Lung microvascular endothelial cell (primary cell): ENCODE measurements at regions not wholly inside any gene's neighbourhood (a gene's known extent, or its start where the extent isn't known, plus 50 kb on each side); places are given as distances from the start of the nearest gene placed in this dataset.

Experiments
- DNase-seq, 2 donors: peaks; one replicate each; pipeline versions ENCODE4 v3.0.0 to v3.0.0-alpha.2; 2010; ENCODE audit warnings: low read depth in 2 of 2

DNA sequence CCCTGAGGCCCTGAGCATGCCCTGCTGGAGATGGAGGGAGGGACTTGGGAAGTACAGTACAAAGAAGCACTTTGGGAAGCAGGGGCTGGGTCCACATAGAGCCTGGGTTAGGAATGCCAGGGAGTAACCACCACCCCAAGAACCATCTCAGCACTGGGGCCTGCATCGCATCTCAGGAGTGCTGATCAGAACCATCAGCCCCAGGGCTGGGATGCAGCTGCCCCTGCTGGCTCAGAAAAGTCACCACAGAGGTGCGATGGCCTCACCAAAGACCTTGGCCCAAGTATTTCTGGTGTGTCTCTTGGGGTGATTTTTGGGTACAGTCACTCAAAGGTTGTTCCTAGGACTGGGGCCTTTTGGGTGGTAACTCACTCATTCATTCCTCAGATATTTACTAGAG, 236.8 kb upstream of the MVB12B start:
- no peak for DNase-seq

DNA sequence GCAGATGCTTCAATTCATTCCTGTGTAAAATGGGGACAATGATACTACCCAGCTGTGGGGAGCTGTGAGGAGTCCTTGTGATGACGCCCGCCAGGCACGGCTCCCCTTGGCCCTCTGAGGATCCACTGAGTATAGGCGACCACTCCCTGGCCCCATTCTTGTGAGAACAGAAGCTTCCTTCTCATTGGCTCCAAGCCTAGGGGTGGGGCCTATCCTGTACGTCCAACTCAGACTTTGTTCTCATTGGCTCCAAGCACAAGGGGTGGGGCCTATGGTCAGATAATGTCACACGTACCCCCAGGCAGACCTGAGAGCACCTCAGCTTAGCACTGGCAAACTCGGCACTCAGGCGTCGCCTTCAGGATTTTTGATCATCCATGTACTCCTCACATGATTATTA, 232.9 kb upstream of the MVB12B start:
- DNase-seq: no peak

DNA sequence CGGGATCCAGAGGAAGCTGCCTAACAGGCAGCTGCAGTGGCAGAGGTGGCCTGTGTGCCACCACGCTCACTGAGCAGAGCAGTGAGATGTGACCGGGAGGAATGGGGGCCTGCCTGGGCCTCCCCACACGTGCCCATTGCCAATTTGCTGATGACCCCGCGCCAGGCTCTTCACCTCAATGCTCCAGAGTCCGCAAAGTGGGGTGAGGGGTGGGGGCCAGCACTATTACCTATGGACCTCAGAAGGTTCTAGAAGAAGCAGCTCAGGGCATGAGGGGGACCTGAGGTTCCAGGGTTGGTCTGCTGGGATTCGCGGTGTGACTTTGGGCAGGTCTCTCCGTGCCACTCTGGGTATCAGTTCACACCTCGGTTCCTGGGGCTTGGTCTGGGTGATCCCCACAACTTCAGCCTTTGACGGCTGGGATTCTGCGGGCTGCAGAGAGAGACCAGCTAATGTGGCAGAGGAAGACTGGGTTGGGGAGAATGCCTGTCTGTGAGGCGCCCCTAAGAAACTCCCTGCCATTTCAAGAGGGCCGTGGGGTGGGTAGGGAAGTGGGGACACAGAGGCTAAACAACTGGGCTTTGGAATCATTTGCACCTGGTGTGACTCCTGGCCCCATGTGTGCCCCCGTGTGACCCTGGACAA, 231.0 kb upstream of the MVB12B start:
- no peak for DNase-seq

DNA sequence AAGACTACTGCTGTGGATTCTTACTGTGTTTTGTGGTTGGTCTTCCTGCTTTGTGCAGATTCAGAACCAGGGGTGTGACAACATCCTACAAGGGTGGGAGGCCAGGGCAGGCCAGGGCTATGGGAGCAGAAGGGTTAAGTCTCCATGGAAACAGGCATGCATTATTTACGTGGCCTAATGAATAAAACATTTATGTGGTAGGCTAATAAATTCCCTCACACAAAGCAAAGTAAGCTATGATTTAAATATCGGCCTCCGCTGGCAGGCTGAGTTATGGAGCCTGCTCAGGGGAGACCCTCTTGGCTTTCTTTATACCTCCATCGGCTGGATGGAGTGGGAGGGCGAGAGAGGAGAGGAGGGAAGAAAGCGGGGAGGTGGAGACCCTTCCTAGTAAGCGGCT, 230.3 kb upstream of the MVB12B start:
- no peak for DNase-seq

DNA sequence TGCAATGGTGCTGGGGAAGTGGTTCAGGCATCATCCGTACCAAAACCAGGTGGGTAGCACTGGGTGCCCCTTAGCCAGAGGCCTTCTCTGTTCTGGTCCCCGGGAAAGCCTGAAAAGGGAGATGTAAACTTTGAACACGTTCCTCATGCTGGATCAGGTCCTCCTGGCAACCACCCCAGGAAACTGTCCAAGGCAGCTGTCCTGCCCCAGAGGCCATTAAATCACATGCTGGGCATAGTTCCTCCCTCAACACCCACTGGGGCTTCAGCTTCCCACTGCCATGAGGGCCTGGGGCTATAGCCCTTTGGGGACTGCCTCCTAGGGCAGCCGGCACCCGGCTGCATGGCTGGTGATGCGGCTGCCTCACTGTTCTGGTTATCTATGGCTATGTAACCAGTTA, 228.9 kb upstream of the MVB12B start:
- no peak for DNase-seq

DNA sequence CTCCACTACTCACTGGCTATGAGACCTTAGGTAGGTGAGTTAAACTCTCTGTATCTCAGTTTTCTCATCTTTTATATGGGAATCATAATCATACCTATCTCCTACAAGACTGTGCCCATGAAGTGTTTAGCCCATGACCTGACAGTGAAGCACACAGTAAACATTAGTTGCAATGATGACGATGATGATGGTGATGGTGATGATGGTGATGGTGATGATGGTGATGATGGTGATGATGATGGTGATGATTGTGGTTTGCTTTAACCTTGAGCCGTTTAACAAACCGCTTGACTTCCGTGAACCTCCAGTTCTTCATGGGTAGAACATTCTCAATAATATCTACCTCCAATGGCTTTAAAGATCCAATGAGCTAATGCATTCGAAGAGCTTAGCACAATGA, 220.2 kb upstream of the MVB12B start:
- DNase-seq: no peak

DNA sequence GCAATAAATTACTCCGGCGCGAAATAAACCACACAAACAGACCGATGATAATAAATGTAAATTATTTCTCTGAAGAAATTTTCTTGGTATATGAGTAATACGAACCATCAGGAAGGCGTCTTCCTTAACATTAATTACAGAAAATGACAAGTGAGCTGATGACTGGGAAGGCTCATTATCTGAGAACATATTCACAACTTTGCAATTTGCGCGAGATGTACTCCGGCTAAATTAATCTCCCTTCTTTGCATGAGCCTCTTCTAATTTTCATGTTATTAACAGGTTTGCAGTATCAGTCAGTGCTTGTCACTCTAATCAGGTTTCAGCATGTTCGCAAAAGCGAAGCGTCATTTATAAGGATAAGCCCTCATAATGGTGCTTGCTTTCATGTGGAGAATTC, 218.9 kb upstream of the MVB12B start:
- no peak for DNase-seq

DNA sequence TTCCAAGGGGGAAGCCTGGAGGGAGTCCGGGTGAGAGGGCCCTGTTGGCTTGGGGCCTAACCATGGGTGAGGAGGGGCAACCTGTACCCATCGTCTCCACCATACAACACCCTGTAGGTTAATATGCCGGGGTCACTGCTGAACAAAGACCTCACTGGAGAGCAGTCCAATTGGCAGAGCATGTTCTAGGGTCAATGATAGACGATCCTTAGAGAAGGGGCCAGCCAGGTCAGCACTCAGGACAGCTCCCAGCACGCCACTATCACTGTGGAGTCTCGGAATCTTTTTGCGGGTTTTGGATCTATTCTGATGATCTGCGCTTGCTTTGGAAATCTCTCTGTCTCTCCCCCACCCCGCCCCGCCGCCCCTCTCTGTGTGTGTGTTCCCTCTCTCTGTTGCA, 218.4 kb upstream of the MVB12B start:
- peak; percentile 22 to 24 for DNase-seq

DNA sequence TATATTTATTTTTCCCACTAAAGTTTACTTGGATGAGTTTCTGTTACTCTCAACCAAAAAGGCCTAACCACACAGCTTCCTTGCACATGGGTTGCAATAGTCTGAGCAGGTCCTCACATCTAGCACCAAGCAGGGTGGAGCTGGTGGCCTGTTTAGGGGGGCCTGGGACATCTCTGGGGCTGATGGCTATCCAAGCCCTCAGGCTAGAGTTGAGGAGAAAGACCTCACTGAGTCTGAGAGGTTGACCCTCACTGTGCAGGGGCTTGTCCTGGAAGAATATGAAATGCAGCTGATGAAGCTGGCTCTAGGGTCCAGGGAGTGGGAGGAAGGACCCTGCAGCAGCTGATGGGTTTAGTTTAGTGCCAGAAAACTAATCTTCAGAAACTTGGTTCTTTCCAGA, 217.1 kb upstream of the MVB12B start:
- DNase-seq: no peak

DNA sequence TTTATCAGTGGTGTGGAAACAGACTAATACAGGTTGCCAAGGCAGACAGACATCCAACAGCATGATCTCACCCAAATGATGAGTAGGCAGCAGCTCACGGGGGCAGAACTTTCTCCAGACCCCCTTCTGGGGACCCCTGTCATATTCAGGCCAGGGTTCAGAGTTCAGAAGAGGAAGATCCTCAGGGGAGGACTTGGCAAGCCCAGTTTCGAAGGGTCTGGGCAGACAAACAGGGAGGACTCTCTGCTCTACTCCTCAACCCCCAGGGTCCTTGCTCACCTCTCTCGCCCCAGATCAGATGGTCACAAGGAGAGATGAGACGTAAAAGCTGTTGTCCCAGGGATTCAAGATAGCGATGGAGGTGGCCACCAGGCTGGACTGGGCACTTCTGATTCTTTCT, 215.1 kb upstream of the MVB12B start:
- no peak for DNase-seq

DNA sequence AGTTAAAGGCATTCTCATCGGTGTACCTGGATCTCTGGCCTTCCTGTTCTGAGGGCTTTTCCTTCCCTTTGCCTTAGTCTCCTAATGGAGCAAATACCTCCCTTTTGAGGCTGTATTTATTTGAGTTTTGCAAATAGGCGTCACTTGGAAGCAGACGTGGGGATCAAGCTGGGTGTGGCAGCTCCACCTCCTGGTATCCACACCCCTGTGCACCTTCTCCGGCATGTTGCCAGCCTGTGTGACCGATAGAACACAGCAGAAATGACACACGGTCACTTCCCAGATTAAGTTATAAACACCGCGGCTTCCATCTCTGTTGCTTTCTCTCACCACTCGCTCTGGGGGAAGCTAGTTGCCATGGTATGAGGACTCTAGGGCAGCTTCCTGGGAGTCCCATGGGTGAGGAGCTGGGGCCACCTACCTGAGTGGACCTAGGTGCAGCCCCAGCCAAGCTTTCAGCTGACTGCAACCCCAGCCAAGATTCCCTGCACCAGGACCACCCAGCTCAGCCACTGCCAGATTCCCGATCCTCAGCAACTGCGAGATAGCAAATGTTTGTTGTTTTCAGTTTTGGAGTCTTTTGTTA, 214.4 kb upstream of the MVB12B start:
- DNase-seq: no peak

DNA sequence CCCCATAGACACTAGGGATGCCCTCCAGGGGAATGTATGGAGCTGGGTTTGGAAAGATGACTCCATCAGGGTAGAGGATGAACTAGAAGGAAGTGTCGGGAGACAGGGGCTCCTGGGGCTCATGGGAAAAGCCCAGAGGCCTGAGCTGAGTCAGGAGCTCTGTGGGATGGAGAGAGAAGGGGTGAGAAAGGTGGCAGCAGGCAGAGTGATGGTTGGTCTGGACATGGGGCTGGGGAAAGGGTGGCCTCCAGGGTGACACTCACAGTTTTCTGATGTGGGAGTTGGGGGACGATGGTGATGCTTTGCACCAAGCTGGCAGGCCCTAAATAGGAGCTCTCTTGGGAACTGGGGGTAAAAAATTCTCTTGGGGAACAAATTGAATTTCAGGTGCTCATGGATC, 213.5 kb upstream of the MVB12B start:
- no peak for DNase-seq

DNA sequence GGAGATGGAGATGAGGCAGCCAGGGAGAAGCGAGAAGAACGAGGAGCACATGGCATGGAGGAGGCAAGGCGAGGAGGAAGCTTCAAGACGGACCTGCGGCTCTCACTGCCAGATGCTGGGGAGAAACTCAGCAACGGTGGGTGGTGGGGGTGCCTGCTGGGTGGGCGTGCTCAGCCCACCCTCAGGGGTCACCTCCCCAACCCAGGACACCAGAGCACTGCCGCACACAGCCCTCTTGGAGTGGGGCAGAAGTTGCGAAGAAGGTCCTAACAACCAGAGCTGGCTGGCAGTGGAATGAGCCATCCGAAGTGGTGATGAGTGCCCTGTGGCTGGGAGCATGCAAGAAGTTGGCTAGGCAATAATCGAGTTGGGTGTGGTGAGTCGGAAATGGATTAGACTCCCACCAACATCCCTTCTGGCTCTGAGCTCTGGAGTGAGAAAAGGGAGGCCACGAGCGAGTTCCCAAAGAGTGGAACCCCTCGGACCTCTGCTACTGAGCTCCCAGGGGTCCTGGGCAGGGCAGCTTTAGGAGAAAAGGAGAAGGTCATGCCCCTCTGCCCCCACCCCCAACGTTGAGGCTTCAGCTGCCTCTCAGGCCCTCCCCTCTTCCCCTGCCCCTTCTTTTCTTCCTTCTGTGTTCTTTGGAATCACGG, 212.7 kb upstream of the MVB12B start:
- DNase-seq: no peak

DNA sequence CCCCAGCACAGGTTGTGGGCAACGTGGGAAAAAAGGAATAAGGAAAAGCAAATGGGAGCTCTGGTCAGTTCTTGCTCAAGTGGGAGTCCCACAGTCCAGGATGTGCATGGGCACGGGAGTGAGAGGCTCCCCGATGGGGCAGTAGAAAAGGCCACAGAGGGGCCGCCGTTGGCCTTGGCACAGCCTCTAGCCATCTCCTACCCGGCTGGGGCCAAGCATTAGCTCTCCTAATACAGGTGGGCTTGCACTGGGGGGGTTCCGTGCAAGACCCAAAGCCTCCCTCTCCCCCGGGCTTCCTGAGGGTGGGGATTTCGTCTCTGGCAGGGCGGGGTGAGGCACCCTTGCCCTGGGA, 212.2 kb upstream of the MVB12B start:
- no peak for DNase-seq

DNA sequence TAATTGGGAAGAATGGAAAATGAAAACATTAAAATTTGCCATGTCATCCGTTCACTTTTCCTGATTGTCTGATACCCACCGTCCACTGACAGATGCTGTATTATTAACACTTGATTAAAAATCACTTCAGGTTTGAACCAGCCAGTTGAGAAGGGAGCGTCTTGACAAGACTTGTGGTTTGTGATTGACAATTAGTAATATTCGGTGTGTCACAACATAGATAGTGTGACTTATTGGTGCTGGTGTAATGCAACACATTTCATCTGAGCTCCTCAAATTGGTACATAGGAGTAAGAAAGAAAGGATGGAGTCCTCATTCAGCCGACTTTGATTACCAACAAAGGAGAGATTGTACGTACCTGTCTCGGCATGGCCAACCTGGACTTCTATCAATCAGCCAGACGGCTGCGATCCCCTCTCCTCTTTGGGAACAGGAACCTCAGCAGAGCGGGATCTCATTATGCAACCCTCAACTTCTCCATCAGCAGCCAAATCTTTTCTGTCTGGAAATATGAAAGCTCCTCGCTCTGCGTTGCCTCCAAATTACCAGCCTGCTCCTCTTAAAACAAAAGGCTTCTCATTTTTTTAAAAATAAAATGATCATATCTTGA, 211.7 kb upstream of the MVB12B start:
- DNase-seq: no peak

DNA sequence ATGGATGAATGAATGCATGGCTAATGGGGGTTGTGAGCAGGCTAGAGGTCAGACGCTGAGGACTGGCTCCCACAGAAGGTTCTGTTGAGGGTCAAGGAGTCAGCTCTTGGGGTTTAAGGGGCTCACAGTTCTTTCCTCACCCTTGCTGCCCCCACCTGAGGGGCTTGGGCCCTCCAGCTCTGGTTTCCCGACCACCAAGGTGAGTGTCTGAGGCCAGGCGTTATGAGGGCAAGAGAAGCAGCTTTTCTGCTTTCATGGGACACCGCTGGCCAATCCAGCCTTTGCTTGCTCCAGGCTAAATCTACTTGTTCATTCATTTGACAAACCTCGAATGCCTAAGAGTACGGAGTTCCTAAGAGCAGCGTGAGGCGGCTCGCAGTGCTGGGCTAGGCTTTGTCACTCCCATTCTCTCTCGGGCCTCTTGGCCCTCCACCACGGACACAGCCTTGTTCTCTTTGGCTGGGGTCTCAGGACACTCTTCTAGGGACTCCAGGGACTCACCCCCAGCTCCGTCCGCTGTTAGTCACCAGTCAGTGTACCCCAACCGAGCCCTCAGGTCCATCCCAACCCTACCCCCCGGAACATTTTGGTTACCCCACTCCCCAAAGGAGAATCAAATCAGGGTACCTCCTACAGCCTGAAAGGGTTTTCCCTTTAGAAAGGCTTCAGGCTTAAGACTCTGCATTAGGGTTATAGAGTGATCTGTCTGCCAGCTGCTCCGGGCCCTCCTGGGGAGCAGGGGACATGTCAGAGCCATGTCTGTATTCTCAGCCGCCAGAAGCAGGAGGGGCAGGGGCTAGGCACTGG, 210.1 kb upstream of the MVB12B start:
- DNase-seq: no peak

DNA sequence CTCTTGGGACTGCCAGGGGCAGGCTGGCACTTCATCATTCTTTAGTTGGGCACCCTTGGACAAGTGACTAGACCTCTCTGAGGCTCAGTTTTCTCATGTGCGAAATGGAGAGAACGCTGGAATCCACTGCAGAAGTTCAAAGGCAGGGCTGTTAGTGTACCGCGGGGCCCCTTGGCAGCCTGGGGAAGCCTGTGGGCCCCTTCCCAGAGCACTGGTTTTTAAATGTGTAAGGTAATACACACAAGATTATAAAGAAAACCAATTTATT, 209.5 kb upstream of the MVB12B start:
- DNase-seq: no peak

DNA sequence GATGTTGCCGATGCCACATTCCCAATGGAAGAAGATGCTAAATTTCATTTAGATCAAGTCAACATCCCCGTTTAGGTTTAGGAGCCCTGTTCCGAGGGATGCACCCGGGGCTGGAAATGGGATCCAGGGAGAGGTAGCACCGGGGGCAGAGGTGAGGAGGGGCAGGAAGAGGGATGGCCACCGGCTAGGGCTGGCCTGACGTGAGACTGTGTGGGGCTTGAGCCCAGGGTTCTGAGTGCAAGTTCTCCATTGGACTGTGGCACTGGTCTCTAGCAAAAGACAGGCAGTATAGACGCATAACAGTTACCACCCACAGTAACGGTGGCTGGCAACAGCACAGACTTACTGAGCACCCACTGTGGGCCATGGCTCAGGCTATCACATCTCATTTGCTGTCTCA, 209.0 kb upstream of the MVB12B start:
- DNase-seq: no peak

DNA sequence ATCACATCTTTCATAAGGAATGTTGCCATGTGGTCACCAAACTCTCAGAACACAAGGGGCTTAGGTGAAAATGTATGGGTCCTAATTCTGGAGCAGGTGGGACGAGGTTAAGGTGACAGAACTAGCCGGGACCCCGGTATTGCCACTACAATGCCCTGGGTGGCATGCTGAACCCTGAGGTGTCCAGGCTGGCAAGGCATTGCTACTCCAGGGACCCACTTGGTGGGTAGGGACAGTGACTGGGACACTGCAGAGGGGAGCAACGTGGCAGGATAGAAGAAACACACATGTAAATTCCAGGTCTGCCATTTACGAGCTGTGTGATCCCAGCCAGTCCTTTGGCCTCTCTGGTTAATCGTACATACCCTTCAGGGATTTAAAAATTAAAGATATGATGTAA, 206.9 kb upstream of the MVB12B start:
- DNase-seq: no peak

DNA sequence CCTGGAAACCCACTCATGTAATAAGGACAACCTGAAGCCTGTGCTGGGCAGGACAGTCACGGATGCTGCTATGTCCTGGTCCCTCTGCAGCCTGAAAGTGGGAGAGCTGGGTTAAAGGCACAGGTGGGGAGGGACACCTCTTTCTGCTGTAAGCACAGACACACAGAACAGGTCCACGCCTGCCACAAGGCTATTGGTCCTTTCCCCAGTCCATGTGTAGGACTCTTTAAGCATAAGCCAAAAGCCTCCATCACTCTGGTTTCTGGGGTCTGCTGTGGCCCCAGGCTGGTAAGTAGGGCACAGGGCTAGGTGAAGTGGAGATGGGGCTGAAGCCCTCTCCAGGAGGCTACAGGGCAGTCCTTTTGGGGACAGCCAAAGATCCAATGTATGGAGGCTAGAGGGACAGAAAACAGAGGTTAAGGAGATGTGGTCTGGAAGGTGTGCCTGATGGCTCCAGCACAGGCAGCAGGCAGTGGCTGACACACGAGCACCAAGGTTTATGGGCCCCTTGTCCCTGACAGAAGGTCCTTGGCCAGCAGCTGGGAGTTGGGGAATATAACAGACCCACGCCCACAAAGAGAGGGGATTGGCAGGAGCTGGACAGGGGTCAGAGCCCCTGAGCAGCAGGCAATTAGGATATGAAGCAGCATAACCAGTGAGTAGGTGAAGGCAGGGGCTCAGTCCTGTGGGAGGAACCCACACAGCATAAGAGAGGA, 203.6 kb upstream of the MVB12B start:
- no peak for DNase-seq

DNA sequence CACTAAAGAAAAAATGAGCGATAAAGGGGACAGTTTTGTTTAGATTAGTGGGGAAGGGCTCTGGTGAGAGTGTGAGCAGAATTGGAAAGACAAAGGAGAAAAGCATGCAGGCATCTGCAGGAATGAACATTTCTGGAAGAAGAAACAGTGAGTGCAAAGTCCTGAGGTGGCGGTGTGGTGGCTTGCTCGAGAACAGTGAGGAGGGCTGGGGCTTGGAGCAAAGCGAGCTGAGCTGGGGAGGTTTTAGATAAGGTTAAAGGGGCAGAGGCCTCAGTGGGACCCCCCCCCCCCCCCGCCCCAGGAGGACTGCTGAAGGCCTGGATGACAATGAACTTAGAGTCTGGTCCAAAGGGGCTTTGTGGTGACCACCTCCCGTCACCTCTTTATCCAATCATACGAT, 202.7 kb upstream of the MVB12B start:
- DNase-seq: no peak

DNA sequence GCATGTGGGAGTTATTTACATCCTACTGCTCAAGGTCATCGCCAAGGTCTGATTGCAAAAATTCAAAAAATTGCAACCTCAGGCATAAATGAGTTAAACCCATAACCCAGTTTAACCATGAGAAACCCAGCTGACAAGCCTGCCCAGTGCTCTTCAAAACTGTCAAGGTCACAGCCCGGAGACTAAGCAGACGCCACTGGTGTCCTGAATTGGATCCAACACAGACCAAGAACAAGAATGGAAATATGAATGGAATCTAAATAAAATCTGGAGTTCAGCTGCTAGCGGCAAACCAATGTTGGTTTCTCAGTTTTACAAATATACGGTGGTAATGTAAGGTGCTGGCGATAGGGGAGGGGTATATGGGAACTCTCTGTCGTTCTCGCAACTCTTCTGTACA, 201.5 kb upstream of the MVB12B start:
- DNase-seq: no peak
